ENCODE measurements at regions not wholly inside any gene's neighbourhood (a gene's known extent, or its start where the extent isn't known, plus 50 kb on each side); places are given as distances from the start of the nearest gene placed in this dataset.

DNA sequence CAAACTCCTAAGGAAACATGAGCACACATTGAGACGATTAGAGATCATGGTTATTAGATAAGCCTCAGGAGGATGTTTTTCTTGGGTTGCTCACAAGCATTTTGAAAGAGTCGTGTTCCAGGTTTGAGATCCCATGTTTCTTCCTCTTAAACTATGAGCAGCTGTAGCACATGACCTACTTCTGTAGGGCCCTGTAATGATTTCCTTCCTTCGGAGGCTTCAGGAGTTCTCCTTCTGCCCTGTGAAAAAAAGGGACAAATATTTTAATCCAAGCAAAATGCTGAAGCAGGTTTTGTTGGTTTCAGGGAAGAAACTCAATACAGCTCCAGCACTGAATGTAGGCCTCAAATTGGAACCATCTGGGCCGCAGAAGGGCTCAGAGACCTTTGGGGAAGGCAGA is 82.6 kb downstream of the POU3F3 start:
- Histone ChIP-seq H3K36me3 (replicated peaks in 1 of 2; ENCODE audit: control extremely low read depth in 1 of 2, control insufficient read depth in 1 of 2, extremely low read depth in 1 of 2, insufficient read depth in 2 of 2, low read length in 1 of 2) (no peaks in the 10 kb centered on the region), H3K27ac (ENCODE audit: low read length in 2 of 2) (no peak overlapping the region), H3K79me2 (ENCODE audit: control insufficient read depth, insufficient read depth, low read length) (no peaks in the 10 kb centered on the region), H3K4me2 (replicated peaks; ENCODE audit: low read depth, low read length, poor library complexity, severe bottlenecking) (no peak overlapping the region), H3K4me1 (ENCODE audit: control insufficient read depth in 2 of 2, insufficient read depth in 2 of 2, low read length in 2 of 2) (peaks cover 23 to 26% of the 10 kb centered on the region in 2 donors), H4K20me1 (ENCODE audit: control insufficient read depth, insufficient read depth, low read length, poor library complexity, severe bottlenecking) (no peaks in the 10 kb centered on the region), H3K4me3 (ENCODE audit: control extremely low read depth in 1 of 5, extremely low read depth in 1 of 5, insufficient read depth in 1 of 5, low read depth in 2 of 5, low read length in 4 of 5) (no peak overlapping the region), H2AFZ (ENCODE audit: insufficient read depth, low read depth, low read length, poor library complexity, severe bottlenecking) (no peak overlapping the region), H3K27me3 (replicated peaks in 1 of 4; ENCODE audit: control extremely low read depth in 1 of 4, control insufficient read depth in 3 of 4, insufficient read depth in 4 of 4, low read length in 3 of 4) (no peaks in the 10 kb centered on the region), H3K9ac (ENCODE audit: low read length) (no peak overlapping the region), H3K9me3 (ENCODE audit: control extremely low read depth in 1 of 3, control insufficient read depth in 2 of 3, insufficient read depth in 1 of 3, low read length in 2 of 3) (no peaks in the 10 kb centered on the region)
- intact Hi-C loops (cut with micrococcal nuclease): no loop called here
- no peak overlapping the region for H3K27ac Mint-ChIP-seq
- CTCF ChIA-PET: no interaction called here
- no peak overlapping the region for H3K4me3 Mint-ChIP-seq
- TF ChIP-seq, protein P1, sequence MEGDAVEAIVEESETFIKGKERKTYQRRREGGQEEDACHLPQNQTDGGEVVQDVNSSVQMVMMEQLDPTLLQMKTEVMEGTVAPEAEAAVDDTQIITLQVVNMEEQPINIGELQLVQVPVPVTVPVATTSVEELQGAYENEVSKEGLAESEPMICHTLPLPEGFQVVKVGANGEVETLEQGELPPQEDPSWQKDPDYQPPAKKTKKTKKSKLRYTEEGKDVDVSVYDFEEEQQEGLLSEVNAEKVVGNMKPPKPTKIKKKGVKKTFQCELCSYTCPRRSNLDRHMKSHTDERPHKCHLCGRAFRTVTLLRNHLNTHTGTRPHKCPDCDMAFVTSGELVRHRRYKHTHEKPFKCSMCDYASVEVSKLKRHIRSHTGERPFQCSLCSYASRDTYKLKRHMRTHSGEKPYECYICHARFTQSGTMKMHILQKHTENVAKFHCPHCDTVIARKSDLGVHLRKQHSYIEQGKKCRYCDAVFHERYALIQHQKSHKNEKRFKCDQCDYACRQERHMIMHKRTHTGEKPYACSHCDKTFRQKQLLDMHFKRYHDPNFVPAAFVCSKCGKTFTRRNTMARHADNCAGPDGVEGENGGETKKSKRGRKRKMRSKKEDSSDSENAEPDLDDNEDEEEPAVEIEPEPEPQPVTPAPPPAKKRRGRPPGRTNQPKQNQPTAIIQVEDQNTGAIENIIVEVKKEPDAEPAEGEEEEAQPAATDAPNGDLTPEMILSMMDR (IDR thresholded peaks at IDR 0.05): no peak
- no peak for TF ChIP-seq EZH2 (IDR thresholded peaks at IDR 0.05; ENCODE audit: borderline replicate concordance, insufficient read depth, low read depth, low read length, poor library complexity, severe bottlenecking)
- POLR2A ChIA-PET: no interaction called here
- DNase-seq (no peak), ATAC-seq (ENCODE audit: low read depth) (no peak)
- no peaks in the 10 kb centered on the region for H3K27me3 Mint-ChIP-seq
- no peaks in the 10 kb centered on the region for H3K9me3 Mint-ChIP-seq (ENCODE audit: insufficient read depth)
- WGBS (ENCODE audit: insufficient coverage): 74% methylated on average over 2 of the region's 4 CpGs
- H3K4me1 Mint-ChIP-seq: peaks cover 29% of the 10 kb centered on the region

DNA sequence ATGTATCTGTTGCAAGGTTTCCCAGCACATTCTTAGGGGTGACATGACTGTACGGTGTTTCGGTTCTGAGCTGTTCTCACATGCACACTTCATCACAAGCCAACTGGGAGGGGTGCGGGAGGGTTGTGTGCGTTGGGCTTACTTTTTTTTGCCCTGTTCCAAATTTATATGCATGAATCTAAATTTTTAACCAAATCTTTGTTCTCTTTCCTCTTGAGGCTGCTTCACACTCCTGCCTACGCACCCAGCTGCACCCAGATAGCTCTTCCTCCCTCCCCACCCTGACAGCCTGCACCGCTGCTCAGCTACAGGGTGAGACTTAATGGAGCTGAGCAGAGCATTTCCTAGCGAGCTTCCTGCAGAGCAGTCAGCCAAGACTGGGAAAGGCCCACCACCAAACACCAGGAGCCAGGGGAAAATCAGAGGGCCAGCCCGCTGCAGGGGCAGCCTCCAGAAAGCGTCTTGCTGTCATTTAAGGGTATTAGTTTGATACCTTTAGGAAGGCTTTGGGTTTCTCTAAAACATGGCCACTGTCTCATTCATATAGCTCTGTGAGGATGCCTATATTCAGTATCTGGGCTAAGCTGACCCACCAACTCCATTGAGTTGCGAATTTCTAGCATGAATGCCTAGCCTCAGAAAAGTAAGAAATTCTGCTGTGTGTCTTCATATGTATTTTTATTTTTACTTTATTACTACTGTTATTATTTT is 84.5 kb downstream of the POU3F3 start:
- H3K9me3 Mint-ChIP-seq (ENCODE audit: insufficient read depth): no peaks in the 10 kb centered on the region
- TF ChIP-seq EZH2 (IDR thresholded peaks at IDR 0.05; ENCODE audit: borderline replicate concordance, insufficient read depth, low read depth, low read length, poor library complexity, severe bottlenecking): no peak
- TF ChIP-seq, protein P1 (IDR thresholded peaks at IDR 0.05): no peak
- Histone ChIP-seq H3K4me2 (replicated peaks; ENCODE audit: low read depth, low read length, poor library complexity, severe bottlenecking) (peak overlapping the region; percentile 83), H3K9me3 (ENCODE audit: control extremely low read depth in 1 of 3, control insufficient read depth in 2 of 3, insufficient read depth in 1 of 3, low read length in 2 of 3) (no peaks in the 10 kb centered on the region), H3K27me3 (replicated peaks in 1 of 4; ENCODE audit: control extremely low read depth in 1 of 4, control insufficient read depth in 3 of 4, insufficient read depth in 4 of 4, low read length in 3 of 4) (no peaks in the 10 kb centered on the region), H3K4me1 (ENCODE audit: control insufficient read depth in 2 of 2, insufficient read depth in 2 of 2, low read length in 2 of 2) (peaks cover 23 to 26% of the 10 kb centered on the region in 2 donors), H3K36me3 (replicated peaks in 1 of 2; ENCODE audit: control extremely low read depth in 1 of 2, control insufficient read depth in 1 of 2, extremely low read depth in 1 of 2, insufficient read depth in 2 of 2, low read length in 1 of 2) (no peaks in the 10 kb centered on the region), H3K9ac (ENCODE audit: low read length) (peak overlapping the region; percentile 59), H2AFZ (ENCODE audit: insufficient read depth, low read depth, low read length, poor library complexity, severe bottlenecking) (peak overlapping the region; percentile 80), H3K79me2 (ENCODE audit: control insufficient read depth, insufficient read depth, low read length) (no peaks in the 10 kb centered on the region), H4K20me1 (ENCODE audit: control insufficient read depth, insufficient read depth, low read length, poor library complexity, severe bottlenecking) (no peaks in the 10 kb centered on the region), H3K27ac (ENCODE audit: low read length in 2 of 2) (peak overlapping the region in 1 of 2 donors; percentile 48), H3K4me3 (ENCODE audit: control extremely low read depth in 1 of 5, extremely low read depth in 1 of 5, insufficient read depth in 1 of 5, low read depth in 2 of 5, low read length in 4 of 5) (peak overlapping the region in 4 of 5 experiments; percentile 10 to 64 (median 33))
- H3K27me3 Mint-ChIP-seq: no peaks in the 10 kb centered on the region
- H3K4me1 Mint-ChIP-seq: peaks cover 29% of the 10 kb centered on the region
- WGBS (ENCODE audit: insufficient coverage): 0% methylated on average over 2 of the region's 10 CpGs
- peak; percentile 52 for DNase-seq
- peak; percentile 86 for ATAC-seq (ENCODE audit: low read depth)
- peak overlapping the region; percentile 62 for H3K27ac Mint-ChIP-seq
- ChIA-PET POLR2A (interaction anchor here (1.0 kb wide), 1 partner anchor 38 kb away, joined by 4 read pairs; no protein-coding TSS in a partner anchor), CTCF (interaction anchor here (1.1 to 2.4 kb wide), 2 partner anchors 38 to 100 kb away, joined by 3 to 11 read pairs; partner anchors contain the start of gene MRPS9)
- intact Hi-C loops (cut with micrococcal nuclease): loop anchor here (1.0 kb wide), 1 partner anchor 38 kb away; no protein-coding TSS in a partner anchor
- H3K4me3 Mint-ChIP-seq: peak overlapping the region; percentile 80
